K562 (cell line): ENCODE measurements at regions not wholly inside any gene's neighbourhood (a gene's known extent, or its start where the extent isn't known, plus 50 kb on each side); places are given as distances from the start of the nearest gene placed in this dataset.

Experiments
- ASH1L ChIP-seq: fragments of 450-650 bp; IDR thresholded peaks from 2 replicates; pipeline ENCODE4 v1.6.1; 2018; ENCODE audit warnings: borderline replicate concordance, mild to moderate bottlenecking, low read depth; ENCODE audit not compliant: partially characterized antibody
- C11orf30 ChIP-seq: fragments of 450-650 bp; IDR thresholded peaks from 2 replicates; pipeline ENCODE4 v1.6.1; 2016; ENCODE audit warnings: low read depth, mild to moderate bottlenecking
- FOXP1 ChIP-seq: sonication (generic); formaldehyde crosslinking; IDR thresholded peaks from 2 replicates; pipeline ENCODE4 v1.8.0; 2022; ENCODE audit warnings: mild to moderate bottlenecking, missing genetic modification reagents
- HDAC8 ChIP-seq: fragments of 450-650 bp; IDR thresholded peaks from 2 replicates; pipeline ENCODE4 v1.6.1; 2016; ENCODE audit warnings: mild to moderate bottlenecking, missing genetic modification characterization, moderate library complexity, missing compliant biosample characterization
- HMGN3 ChIP-seq: IDR thresholded peaks from 2 replicates; pipeline ENCODE4 v1.6.1; 2011; ENCODE audit warnings: borderline replicate concordance, low read depth, mild to moderate bottlenecking, mixed read lengths, low read length; ENCODE audit not compliant: insufficient read length; ENCODE audit errors: extremely low read depth
- KLF6 ChIP-seq: fragments of 250-450 bp; sonication (Bioruptor Pico); IDR thresholded peaks from 2 replicates; pipeline ENCODE4 v1.4.0; 2020; ENCODE audit warnings: mild to moderate bottlenecking, moderate library complexity, borderline replicate concordance
- POLR3G ChIP-seq: IDR thresholded peaks from 2 replicates; pipeline ENCODE4 v1.6.1; 2011; ENCODE audit not compliant: insufficient read length, insufficient replicate concordance; ENCODE audit errors: extremely low read depth
- SIN3A ChIP-seq, 2 experiments: fragments of 150-350 bp in 1 of 2; IDR thresholded peaks; 2 replicates each; pipeline ENCODE4 v1.6.1; 2011 to 2016; ENCODE audit warnings: borderline replicate concordance in 2 of 2, low read depth in 2 of 2, low read length in 2 of 2, mild to moderate bottlenecking in 2 of 2, moderate library complexity in 2 of 2; ENCODE audit not compliant: control insufficient read depth in 1 of 2
- TAL1 ChIP-seq: fragments of 450-650 bp; IDR thresholded peaks from 2 replicates; pipeline ENCODE4 v1.6.1; 2016; ENCODE audit warnings: mild to moderate bottlenecking
- ZBTB49 ChIP-seq: sonication (generic); formaldehyde crosslinking; IDR thresholded peaks from 2 replicates; pipeline ENCODE4 v1.8.0; 2022; ENCODE audit warnings: missing genetic modification reagents, mild to moderate bottlenecking, borderline replicate concordance
- ZNF133 ChIP-seq: fragments of 250-450 bp; sonication (Bioruptor Pico); IDR thresholded peaks from 2 replicates; pipeline ENCODE4 v1.4.0; 2020; ENCODE audit warnings: mild to moderate bottlenecking
- ZNF778 ChIP-seq: fragments of 450-650 bp; formaldehyde crosslinking; IDR thresholded peaks from 2 replicates; pipeline ENCODE4 v1.4.0; 2020; ENCODE audit warnings: mild to moderate bottlenecking, moderate library complexity
- TF ChIP-seq, protein P1 (sequence below): fragments of 450-650 bp; formaldehyde crosslinking; IDR thresholded peaks from 2 replicates; pipeline ENCODE4 v1.4.0; 2022; ENCODE audit warnings: missing genetic modification characterization
- TF ChIP-seq, protein P2 (sequence below): fragments of 250-450 bp; sonication (Bioruptor Pico); IDR thresholded peaks from 2 replicates; pipeline ENCODE4 v1.8.0; 2022; ENCODE audit warnings: moderate library complexity, mild to moderate bottlenecking, inconsistent platforms

- TF ChIP-seq POLR3G (no peak), ZNF133 (CRISPR knock-in tag) (no peak), SIN3A (IDR thresholded peaks at IDR 0.05; ENCODE audit: borderline replicate concordance in 2 of 2, control insufficient read depth in 1 of 2, low read depth in 2 of 2, low read length in 2 of 2) (no peak), KLF6 (CRISPR knock-in tag) (no peak), HMGN3 (no peak), ZBTB49 (no peak), ASH1L (peak; percentile 56), TAL1 (no peak), C11orf30 (peak; percentile 70), ZNF778 (CRISPR knock-in tag) (no peak), HDAC8 (tag) (no peak), FOXP1 (CRISPR knock-in tag) (no peak)
- TF ChIP-seq, protein P1, sequence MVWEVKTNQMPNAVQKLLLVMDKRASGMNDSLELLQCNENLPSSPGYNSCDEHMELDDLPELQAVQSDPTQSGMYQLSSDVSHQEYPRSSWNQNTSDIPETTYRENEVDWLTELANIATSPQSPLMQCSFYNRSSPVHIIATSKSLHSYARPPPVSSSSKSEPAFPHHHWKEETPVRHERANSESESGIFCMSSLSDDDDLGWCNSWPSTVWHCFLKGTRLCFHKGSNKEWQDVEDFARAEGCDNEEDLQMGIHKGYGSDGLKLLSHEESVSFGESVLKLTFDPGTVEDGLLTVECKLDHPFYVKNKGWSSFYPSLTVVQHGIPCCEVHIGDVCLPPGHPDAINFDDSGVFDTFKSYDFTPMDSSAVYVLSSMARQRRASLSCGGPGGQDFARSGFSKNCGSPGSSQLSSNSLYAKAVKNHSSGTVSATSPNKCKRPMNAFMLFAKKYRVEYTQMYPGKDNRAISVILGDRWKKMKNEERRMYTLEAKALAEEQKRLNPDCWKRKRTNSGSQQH, result no peak
- TF ChIP-seq, protein P2, sequence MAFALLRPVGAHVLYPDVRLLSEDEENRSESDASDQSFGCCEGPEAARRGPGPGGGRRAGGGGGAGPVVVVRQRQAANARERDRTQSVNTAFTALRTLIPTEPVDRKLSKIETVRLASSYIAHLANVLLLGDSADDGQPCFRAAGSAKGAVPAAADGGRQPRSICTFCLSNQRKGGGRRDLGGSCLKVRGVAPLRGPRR (CRISPR knock-in tag), result no peak
Measured at GRCh38 chr1:8152731-8153702, 126.9 kb upstream of the ERRFI1 start (continued).
